D721Med (cell line): ENCODE measurements at regions not wholly inside any gene's neighbourhood (a gene's known extent, or its start where the extent isn't known, plus 50 kb on each side); places are given as distances from the start of the nearest gene placed in this dataset.

ENCODE experiments used
- DNase-seq: peaks from one replicate; pipeline ENCODE4 v3.0.0; 2011; ENCODE audit warnings: low spot score; ENCODE audit not compliant: insufficient read length
- FAIRE-seq: peaks from 2 replicates; lab custom pipeline; 2011; peaks lifted over from hg19 to GRCh38; lab: Jason Lieb, UNC
- CTCF ChIP-seq: IDR thresholded peaks from 2 replicates; pipeline ENCODE4 v1.5.1; 2012; ENCODE audit warnings: mild to moderate bottlenecking, control low read depth; ENCODE audit not compliant: insufficient read depth; ENCODE audit errors: missing control alignments

GRCh38 chr3:194025951-194026350 is 110.0 kb upstream of the HES1 start:
- FAIRE-seq (no peak), DNase-seq (no peak)
- no peak for TF ChIP-seq CTCF

GRCh38 chr3:194028434-194029004 is 107.4 kb upstream of the HES1 start:
- no peak for FAIRE-seq
- TF ChIP-seq CTCF, result no peak
- DNase-seq, result no peak

GRCh38 chr3:194029846-194030245 is 106.1 kb upstream of the HES1 start:
- TF ChIP-seq CTCF, result no peak
- no peak for DNase-seq
- no peak for FAIRE-seq

GRCh38 chr3:194030372-194030771 is 105.6 kb upstream of the HES1 start:
- DNase-seq (no peak), FAIRE-seq (no peak)
- no peak for TF ChIP-seq CTCF

- TF ChIP-seq CTCF, result no peak
- no peak for DNase-seq
- no peak for FAIRE-seq
Measured at GRCh38 chr3:194031349-194031748, 104.6 kb upstream of the HES1 start.

GRCh38 chr3:194031867-194032635 is 103.9 kb upstream of the HES1 start:
- FAIRE-seq, result no peak
- no peak for TF ChIP-seq CTCF
- DNase-seq, result no peak

GRCh38 chr3:194032828-194033435 is 103.0 kb upstream of the HES1 start:
- FAIRE-seq (no peak), DNase-seq (no peak)
- TF ChIP-seq CTCF, result no peak
